IMR-90 (cell line): ENCODE measurements at regions not wholly inside any gene's neighbourhood (a gene's known extent, or its start where the extent isn't known, plus 50 kb on each side); places are given as distances from the start of the nearest gene placed in this dataset.

Experiments
- ATAC-seq: fragments of 200-7000 bp; cut with Tn5 transposase; 2 replicates; pipeline ENCODE4 v1.9.1; 2020; ENCODE audit warnings: low read depth, mild to moderate bottlenecking, moderate library complexity
- BruUV-seq: library from RNA; stranded (reverse); fragments of 400-500 nt; replicated peaks from 2 replicates; lab custom pipeline; 2021; lab: Mats Ljungman, UMichigan
- CTCF ChIA-PET: fragments of 300-600 bp; formaldehyde crosslinking; extraction: SDS; loops from one replicate; lab custom pipeline; 2021; ENCODE audit warnings: antibody characterized with exemption; lab: Yijun Ruan, JAX
- POLR2A ChIA-PET: fragments of 300-600 bp; sonication (Branson Sonifier 250); formaldehyde crosslinking; loops from one replicate; lab custom pipeline; 2022; ENCODE audit warnings: antibody characterized with exemption; ENCODE audit not compliant: unreplicated experiment; lab: Charles Lee
- DNase-seq: peaks from one replicate; pipeline ENCODE4 v3.0.0; 2013
- H2AFZ ChIP-seq: replicated peaks from 2 replicates; pipeline ENCODE3; 2013; ENCODE audit warnings: low read length, mild to moderate bottlenecking; ENCODE audit not compliant: poor library complexity
- H2AK5ac ChIP-seq: 2 replicates; pipeline ENCODE4 v1.6.1; 2013; ENCODE audit warnings: low read depth, low read length, inconsistent platforms
- H2AK9ac ChIP-seq: replicated peaks from 2 replicates; pipeline ENCODE3; 2013; ENCODE audit warnings: mild to moderate bottlenecking, low read depth, low read length, moderate library complexity; ENCODE audit not compliant: poor library complexity
- H2BK120ac ChIP-seq: 2 replicates; pipeline ENCODE4 v1.6.1; 2013; ENCODE audit warnings: low read depth, low read length, inconsistent platforms
- H2BK15ac ChIP-seq: 3 replicates; pipeline ENCODE4 v1.6.1; 2013; ENCODE audit warnings: low read depth, low read length, inconsistent platforms
- H2BK20ac ChIP-seq: 2 replicates; pipeline ENCODE4 v1.6.1; 2013; ENCODE audit warnings: low read depth, mild to moderate bottlenecking, inconsistent platforms, low read length, moderate library complexity
- H2BK5ac ChIP-seq: 2 replicates; pipeline ENCODE4 v1.6.1; 2013; ENCODE audit warnings: mild to moderate bottlenecking, low read depth, low read length, inconsistent platforms; ENCODE audit not compliant: poor library complexity, severe bottlenecking
- H3K14ac ChIP-seq: replicated peaks from 2 replicates; pipeline ENCODE4 v1.6.1; 2013; ENCODE audit warnings: low read depth, low read length, inconsistent platforms
- H3K18ac ChIP-seq: 2 replicates; pipeline ENCODE4 v1.6.1; 2013; ENCODE audit warnings: low read depth, low read length, control low read depth
- H3K23ac ChIP-seq: 2 replicates; pipeline ENCODE4 v1.6.1; 2013; ENCODE audit warnings: low read depth, low read length, inconsistent platforms
- H3K27ac ChIP-seq: 2 replicates; pipeline ENCODE4 v1.5.1; 2013; ENCODE audit warnings: mild to moderate bottlenecking, control low read depth, low read length; ENCODE audit not compliant: insufficient read depth
- H3K27me3 ChIP-seq: 2 replicates; pipeline ENCODE4 v1.6.1; 2013; ENCODE audit warnings: low read length; ENCODE audit not compliant: control insufficient read depth, insufficient read depth
- H3K36me3 ChIP-seq: 2 replicates; pipeline ENCODE4 v1.6.1; 2013; ENCODE audit warnings: low read length, mixed read lengths; ENCODE audit not compliant: control insufficient read depth, insufficient read depth
- H3K4ac ChIP-seq: 2 replicates; pipeline ENCODE4 v1.6.1; 2013; ENCODE audit warnings: low read depth, low read length, inconsistent platforms
- H3K4me1 ChIP-seq: 2 replicates; pipeline ENCODE4 v1.6.1; 2013; ENCODE audit warnings: low read length, mixed read lengths; ENCODE audit not compliant: control insufficient read depth, insufficient read depth
- H3K4me2 ChIP-seq: 2 replicates; pipeline ENCODE4 v1.6.1; 2013; ENCODE audit warnings: low read depth, mild to moderate bottlenecking, control low read depth, low read length, moderate library complexity
- H3K4me3 ChIP-seq: 2 replicates; pipeline ENCODE4 v1.5.1; 2013; ENCODE audit warnings: low read depth, mild to moderate bottlenecking, control low read depth, low read length, moderate library complexity; ENCODE audit not compliant: insufficient read depth
- H3K56ac ChIP-seq: 2 replicates; pipeline ENCODE4 v1.6.1; 2013; ENCODE audit warnings: low read length, inconsistent platforms; ENCODE audit not compliant: insufficient read depth; ENCODE audit errors: extremely low read depth
- H3K79me1 ChIP-seq, 2 experiments: 2 replicates each; pipeline ENCODE4 v1.6.1; 2013; ENCODE audit warnings: low read length in 2 of 2, inconsistent platforms in 1 of 2, low read depth in 1 of 2
- H3K9ac ChIP-seq: 2 replicates; pipeline ENCODE4 v1.6.1; 2013; ENCODE audit warnings: low read depth, low read length, control low read depth
- H3K9me1 ChIP-seq: 2 replicates; pipeline ENCODE4 v1.6.1; 2013; ENCODE audit warnings: low read length, inconsistent platforms; ENCODE audit not compliant: insufficient read depth
- H3K9me3 ChIP-seq: 2 replicates; pipeline ENCODE4 v1.6.1; 2013; ENCODE audit warnings: low read length; ENCODE audit not compliant: control insufficient read depth, insufficient read depth
- H4K20me1 ChIP-seq: 2 replicates; pipeline ENCODE4 v1.6.1; 2013; ENCODE audit warnings: low read length, inconsistent platforms; ENCODE audit not compliant: insufficient read depth
- H4K5ac ChIP-seq: 2 replicates; pipeline ENCODE4 v1.6.1; 2013; ENCODE audit warnings: mild to moderate bottlenecking, low read depth, low read length, control low read depth
- H4K8ac ChIP-seq, 2 experiments: 2 replicates each; pipeline ENCODE4 v1.6.1; 2013; ENCODE audit warnings: low read depth in 2 of 2, low read length in 2 of 2, control low read depth in 1 of 2, inconsistent platforms in 1 of 2
- H4K91ac ChIP-seq: 2 replicates; pipeline ENCODE4 v1.6.1; 2013; ENCODE audit warnings: low read depth, low read length, inconsistent platforms; ENCODE audit not compliant: insufficient read depth
- BHLHE40 ChIP-seq: fragments of 150-350 bp; IDR thresholded peaks from 2 replicates; pipeline ENCODE4 v1.6.1; 2016; ENCODE audit warnings: mild to moderate bottlenecking, low read depth, low read length
- CHD1 ChIP-seq: IDR thresholded peaks from 2 replicates; pipeline ENCODE4 v1.6.1; 2012; ENCODE audit warnings: low read depth, low read length, improper control_type of control experiment
- FOS ChIP-seq: fragments of 150-350 bp; IDR thresholded peaks from 2 replicates; pipeline ENCODE4 v1.6.1; 2016; ENCODE audit warnings: low read depth, low read length
- MAFK ChIP-seq: IDR thresholded peaks from 2 replicates; pipeline ENCODE4 v1.6.1; 2012; ENCODE audit warnings: low read depth, low read length, improper control_type of control experiment
- NFE2L2 ChIP-seq: fragments of 150-350 bp; IDR thresholded peaks from 2 replicates; pipeline ENCODE4 v1.6.1; 2016; ENCODE audit warnings: low read depth, mild to moderate bottlenecking, low read length
- RAD21 ChIP-seq: IDR thresholded peaks from 2 replicates; pipeline ENCODE4 v1.6.1; 2012; ENCODE audit warnings: low read length, improper control_type of control experiment
- RFX5 ChIP-seq: IDR thresholded peaks from 2 replicates; pipeline ENCODE4 v1.8.0; 2012; ENCODE audit warnings: low read depth, mild to moderate bottlenecking, low read length, moderate library complexity
- WGBS, 2 experiments: methylation state at CpG; one replicate each; pipeline versions ENCODE4 v1.1.5 to v1.1.7; 2013; ENCODE audit warnings: missing lambda C conversion rate in 2 of 2; ENCODE audit not compliant: insufficient read length in 1 of 2; ENCODE audit errors: extremely low coverage in 2 of 2; 5-methylcytosine and 5-hydroxymethylcytosine counted together
- dilution Hi-C: fragments of 300-500 bp; cut with HindIII; formaldehyde crosslinking; loops from one replicate; pipeline ENCODE4 v1.14.3; 2018; ENCODE audit warnings: low sequenced_read_pairs; ENCODE audit not compliant: unreplicated experiment
- in situ Hi-C: fragments of 300-500 bp; cut with MboI; formaldehyde crosslinking; loops from 3 replicates; pipeline ENCODE4 v1.14.3; 2019; ENCODE audit warnings: low sequenced_read_pairs, inconsistent platforms, mixed read lengths
- intact Hi-C: fragments of 100-400 bp; cut with micrococcal nuclease; formaldehyde crosslinking; loops from 2 replicates; pipeline ENCODE4 v1.10.0; 2022
- TF ChIP-seq, protein P1 (sequence below): conservative IDR thresholded peaks from 2 replicates; pipeline ENCODE4 v1.5.1; 2012; ENCODE audit warnings: mild to moderate bottlenecking, low read depth, low read length, improper control_type of control experiment

DNA sequence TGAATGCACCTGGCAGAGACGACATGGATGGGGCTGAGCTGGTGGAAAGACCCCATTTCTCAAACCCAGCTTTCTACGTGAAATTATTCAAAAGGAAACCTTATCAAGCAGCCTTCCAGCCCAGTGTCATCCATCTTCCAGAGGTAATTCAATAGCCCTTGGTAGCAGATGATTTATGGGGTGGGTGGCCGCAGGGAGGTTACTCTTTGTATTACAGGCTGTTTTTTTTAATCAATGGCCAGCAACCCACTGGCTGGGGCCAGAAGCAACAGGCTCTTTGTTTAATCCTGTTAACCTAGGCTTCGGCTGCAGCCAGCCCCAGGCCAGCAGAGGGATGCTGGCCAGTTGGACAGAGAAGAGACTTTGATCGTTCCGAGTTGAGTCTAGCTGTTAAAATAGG, 139.8 kb upstream of the SRRM4 start:
- no peaks in the 10 kb centered on the region for H3K36me3 ChIP-seq
- dilution Hi-C loops: no loop called here
- BruUV-seq: no TSS peak
- peaks cover 21% of the 10 kb centered on the region for H3K9me3 ChIP-seq
- H3K4ac ChIP-seq: no peak overlapping the region
- no peak overlapping the region for H2BK5ac ChIP-seq
- H2BK20ac ChIP-seq: no peak overlapping the region
- H3K14ac ChIP-seq: no peak overlapping the region
- no peak overlapping the region for H3K56ac ChIP-seq
- POLR2A ChIA-PET: no interaction called here
- H3K27me3 ChIP-seq: no peaks in the 10 kb centered on the region
- H3K18ac ChIP-seq: no peak overlapping the region
- in situ Hi-C loops: no loop called here
- no peak overlapping the region for H2AK9ac ChIP-seq
- no peak for TF ChIP-seq MAFK
- TF ChIP-seq, protein P1, sequence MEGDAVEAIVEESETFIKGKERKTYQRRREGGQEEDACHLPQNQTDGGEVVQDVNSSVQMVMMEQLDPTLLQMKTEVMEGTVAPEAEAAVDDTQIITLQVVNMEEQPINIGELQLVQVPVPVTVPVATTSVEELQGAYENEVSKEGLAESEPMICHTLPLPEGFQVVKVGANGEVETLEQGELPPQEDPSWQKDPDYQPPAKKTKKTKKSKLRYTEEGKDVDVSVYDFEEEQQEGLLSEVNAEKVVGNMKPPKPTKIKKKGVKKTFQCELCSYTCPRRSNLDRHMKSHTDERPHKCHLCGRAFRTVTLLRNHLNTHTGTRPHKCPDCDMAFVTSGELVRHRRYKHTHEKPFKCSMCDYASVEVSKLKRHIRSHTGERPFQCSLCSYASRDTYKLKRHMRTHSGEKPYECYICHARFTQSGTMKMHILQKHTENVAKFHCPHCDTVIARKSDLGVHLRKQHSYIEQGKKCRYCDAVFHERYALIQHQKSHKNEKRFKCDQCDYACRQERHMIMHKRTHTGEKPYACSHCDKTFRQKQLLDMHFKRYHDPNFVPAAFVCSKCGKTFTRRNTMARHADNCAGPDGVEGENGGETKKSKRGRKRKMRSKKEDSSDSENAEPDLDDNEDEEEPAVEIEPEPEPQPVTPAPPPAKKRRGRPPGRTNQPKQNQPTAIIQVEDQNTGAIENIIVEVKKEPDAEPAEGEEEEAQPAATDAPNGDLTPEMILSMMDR: no peak
- TF ChIP-seq NFE2L2: no peak
- no peak for TF ChIP-seq CHD1
- no peak for TF ChIP-seq RAD21
- no peak for TF ChIP-seq BHLHE40
- TF ChIP-seq RFX5: no peak
- TF ChIP-seq FOS: no peak
- H2AK5ac ChIP-seq: no peak overlapping the region
- DNase-seq: no peak
- H2BK15ac ChIP-seq: no peak overlapping the region
- H3K23ac ChIP-seq: no peak overlapping the region
- H3K4me2 ChIP-seq: no peak overlapping the region
- CTCF ChIA-PET: no interaction called here
- no peaks in the 10 kb centered on the region for H4K20me1 ChIP-seq
- H4K8ac ChIP-seq: no peak overlapping the region
- H3K27ac ChIP-seq: no peak overlapping the region
- H2BK120ac ChIP-seq: no peak overlapping the region
- intact Hi-C loops: no loop called here
- ATAC-seq: no peak
- H3K4me3 ChIP-seq: no peak overlapping the region
- H2AFZ ChIP-seq: no peak overlapping the region
- no peak overlapping the region for H3K9ac ChIP-seq
- no peaks in the 10 kb centered on the region for H3K4me1 ChIP-seq
- no peaks in the 10 kb centered on the region for H3K79me1 ChIP-seq
- no peaks in the 10 kb centered on the region for H3K9me1 ChIP-seq
- WGBS, 2 experiments: 0% methylated on average over 1 of the region's 6 CpGs; no CpG with 5 or more reads in 1 of the 2 experiments
- no peak overlapping the region for H4K91ac ChIP-seq
- H4K5ac ChIP-seq: no peak overlapping the region
